ENCODE measurements at regions not wholly inside any gene's neighbourhood (a gene's known extent, or its start where the extent isn't known, plus 50 kb on each side); places are given as distances from the start of the nearest gene placed in this dataset.

DNA sequence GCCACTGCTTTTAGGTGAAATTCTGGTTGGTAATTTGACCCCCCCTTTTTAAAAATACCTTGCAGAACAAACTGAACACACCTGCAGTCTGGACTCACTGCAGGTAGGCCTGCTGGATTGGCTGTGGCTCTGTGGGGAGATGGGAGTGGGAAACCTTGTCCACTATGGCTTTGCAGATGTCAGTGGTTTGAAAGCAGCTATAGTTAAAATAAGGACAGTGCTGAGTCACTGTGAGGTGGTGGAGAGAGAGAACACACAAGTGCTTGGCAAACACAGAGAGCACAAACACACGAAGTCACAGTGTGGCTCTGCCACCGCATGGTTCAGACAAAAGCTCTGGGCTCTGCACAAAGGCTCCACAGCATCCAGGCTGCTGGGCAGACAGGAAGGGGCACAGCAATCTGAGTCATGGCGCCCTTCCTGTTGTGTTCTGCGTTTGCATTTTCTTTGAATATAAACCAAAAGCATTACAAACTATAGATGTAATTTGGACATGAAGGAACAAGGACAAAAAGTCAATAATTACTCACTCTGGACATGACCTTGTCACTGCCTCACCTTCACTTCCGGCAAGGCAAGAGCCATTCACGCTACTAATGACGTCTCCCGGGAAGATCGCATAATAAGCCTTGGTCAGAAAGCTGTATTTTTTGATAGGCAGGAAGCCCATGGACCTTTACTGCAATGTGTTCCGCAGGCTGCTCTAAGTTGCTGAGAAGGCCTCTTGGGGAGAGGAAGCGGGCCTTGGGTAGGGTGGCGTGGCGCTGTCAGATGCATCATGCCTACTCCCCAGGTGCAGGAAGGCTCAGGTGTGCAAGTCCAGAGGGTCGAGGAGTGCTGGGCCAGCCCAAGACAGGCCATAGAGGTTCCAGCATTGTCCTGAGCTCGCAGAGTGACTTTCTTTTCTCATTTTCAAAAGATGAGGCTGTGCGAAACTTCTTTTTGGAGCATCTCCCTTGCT lies 60.1 kb upstream of the MED9 start:
- DNase-seq (ENCODE audit: low read depth in 2 of 2) = no peak

DNA sequence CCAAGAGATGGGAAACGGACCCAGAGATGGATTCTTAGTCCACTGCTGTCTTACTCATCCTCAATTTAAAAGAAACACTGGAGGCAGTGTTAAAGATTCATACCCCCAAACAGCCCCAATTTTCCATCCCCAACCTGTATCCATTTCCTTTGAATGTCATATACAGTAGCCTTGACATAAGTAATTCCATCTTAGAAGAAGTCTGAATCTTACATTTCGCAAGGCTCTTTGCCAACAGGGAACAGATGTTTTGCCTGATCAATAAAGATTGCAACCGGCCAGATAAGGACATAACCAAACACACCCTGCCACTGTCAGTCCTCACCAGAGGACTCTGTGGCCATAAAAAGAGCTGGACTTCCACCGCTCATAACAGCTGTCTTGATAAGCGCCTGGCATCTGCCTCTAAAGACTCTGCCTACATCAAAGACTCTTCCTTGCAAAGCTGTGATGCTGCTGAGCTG lies 59.0 kb upstream of the MED9 start:
- no peak for DNase-seq (ENCODE audit: low read depth in 2 of 2)

DNA sequence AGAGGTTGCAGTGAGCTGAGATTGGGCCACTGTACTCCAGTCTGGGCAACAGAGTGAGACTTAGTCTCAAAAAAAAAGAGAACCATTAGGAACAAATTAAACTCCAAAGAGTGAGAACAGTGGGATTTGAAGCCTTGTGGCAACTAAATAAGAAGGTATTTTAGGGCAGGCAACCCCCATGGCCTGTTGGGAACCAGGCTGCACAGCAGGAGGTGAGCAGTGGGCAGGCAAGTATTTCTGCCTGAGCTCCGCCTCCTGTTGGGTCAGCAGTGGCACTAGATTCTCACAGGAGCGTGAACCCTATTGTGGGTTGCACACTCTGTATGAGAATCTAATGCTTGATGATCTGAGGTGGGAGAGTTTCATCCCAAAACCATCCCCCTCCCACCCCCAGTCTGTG lies 57.6 kb upstream of the MED9 start:
- no peak for DNase-seq (ENCODE audit: low read depth in 2 of 2)

DNA sequence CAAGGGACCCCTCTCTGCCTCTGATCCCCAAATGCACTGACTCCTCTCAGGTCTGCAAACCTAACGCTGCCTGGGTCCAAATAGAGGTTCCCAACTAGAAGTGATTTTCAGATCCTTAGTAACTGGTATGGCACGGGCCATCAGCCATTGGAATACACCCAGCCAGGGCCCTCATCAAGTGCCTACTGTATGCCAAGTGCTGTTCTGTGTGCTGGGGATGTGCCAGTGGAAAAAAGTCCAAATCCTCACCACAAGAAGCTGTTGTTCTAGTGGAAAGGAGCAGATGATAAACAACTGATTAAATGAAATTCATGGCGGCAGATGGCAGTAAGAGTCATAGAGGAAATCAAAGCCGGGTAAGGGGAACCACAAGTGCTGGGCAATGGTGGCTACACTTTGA lies 57.2 kb upstream of the MED9 start:
- no peak for DNase-seq (ENCODE audit: low read depth in 2 of 2)

DNA sequence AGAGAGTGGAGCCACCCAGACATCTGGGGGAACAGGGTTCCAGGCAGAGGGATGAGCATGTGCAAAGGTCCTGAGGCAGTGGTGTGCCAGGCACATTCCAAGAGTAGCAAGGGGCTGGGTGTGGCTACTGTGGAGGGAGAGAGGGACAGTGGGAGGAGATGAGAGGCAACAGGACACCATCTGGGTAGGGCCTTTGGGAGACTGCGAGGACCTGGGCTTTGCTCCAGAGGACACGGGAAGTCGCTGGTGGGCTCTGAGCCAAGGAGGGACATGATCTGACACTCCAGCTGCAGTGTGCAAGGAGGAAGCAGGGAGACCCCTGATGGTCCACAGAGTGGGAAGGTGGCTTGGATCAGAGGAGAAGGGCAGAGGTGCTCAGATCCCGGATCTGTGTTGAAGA lies 56.7 kb upstream of the MED9 start:
- DNase-seq (ENCODE audit: low read depth in 2 of 2) = no peak

DNA sequence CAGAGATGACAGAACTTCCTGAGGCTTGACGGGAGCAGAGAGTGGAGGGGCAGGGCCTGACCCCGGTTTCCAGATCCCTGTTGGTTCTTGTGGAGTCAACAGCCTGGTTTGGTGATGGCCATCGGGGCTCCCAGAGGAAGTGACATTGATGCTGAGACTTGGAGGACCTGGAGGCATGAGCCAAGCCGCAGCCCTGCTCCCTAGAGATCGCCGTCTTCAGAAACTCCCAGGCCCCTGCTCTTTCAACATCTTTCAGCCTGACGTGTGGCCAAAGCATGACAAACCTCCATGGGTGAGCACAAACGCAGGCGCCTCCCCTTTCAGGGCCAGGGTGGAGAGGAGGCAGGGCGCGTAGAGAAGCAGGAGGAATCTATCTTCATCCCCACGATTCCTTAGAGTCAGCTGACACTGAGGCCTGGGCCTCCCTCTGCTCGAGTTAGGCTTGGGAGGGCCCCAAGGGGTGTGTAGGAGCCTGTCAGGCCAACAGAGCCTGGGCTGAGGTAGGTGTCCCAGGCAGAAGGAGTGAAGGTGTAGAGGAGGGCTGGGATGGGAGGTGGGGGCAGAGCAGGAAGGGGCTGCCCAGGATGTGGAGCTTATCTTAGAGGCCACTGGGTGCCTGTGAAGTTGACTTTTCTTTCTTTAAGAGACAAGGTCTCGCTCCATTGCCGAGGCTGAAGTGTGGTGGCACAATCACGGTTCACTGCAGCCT lies 56.1 kb upstream of the MED9 start:
- DNase-seq (ENCODE audit: low read depth in 2 of 2) = no peak

DNA sequence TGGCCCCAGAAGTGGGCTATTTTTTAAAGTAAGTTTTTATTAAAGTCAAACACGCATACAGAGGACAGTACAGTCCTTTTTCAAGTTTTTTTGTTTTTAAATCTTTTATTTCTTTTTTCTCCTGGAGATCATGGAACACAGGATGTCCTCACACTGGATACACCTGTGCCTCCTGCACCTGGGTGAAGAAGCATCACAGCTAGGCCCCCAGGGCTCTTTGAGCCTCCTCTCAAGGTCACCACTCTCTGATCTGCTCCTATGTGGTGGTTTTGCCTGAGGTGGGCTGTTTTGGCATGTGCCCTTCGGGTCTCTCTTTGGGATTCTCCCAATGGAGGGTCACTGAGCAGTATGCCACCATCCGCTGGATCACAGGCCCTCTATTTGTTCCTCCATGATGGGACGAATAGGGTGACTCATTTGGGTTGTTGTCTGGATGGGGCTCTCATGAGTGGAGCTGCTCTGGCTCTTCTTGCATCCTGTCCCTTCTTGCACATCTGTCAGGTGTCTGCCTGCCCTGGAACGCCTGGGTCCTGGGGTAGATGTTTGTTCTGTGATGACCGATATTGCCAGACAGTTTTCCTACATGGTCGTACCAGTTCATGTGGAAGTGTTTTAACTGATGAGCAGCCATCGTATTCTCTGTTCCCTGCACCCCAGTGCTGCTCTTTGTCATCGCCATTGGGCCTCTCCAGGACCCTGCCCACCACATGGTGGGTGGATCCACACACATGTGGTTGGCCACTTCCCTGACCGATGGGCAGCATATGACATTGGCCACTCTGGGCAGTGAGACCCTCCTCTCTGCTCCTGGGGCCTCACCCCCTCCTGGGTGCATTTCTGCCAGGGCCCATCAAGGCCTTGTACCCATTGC lies 55.2 kb upstream of the MED9 start:
- DNase-seq (ENCODE audit: low read depth in 2 of 2) = no peak

DNA sequence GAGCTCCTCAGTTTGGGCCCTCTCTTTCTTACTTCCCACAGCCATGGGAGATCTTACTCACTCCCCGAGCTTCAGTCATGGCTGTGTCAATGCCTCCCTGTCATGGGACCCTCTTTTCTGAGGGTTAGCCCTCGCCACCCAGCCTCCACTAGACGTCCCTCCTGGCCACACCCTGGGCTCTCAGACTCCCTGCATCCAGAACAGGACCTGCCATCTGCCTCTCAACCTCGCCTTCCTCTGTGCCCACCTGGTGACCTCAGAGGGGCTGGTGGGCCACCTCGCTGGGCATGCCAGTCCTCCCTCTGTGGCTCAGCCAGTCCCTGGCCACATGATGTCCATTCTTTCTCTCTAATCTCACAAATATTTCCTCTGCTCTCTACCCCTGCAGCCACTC lies 54.6 kb upstream of the MED9 start:
- no peak for DNase-seq (ENCODE audit: low read depth in 2 of 2)

DNA sequence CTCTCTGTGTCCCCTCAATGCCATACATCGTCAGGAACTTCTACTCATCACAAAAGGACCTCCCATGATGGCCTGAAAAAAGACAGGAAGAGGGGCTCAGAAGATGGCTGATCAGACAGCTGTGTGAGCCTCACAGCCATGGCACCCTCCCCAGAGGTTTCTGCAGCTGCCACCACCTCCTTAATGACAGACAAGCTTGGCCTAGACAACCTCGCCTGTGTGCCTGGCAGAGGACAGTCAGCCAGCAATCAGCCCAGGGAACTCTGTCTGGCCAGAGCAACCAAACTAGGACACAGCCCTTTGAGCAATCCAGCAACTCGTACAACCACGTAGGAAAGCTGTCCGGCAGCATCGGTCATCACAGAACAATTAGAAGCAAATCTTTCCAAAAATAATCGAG lies 54.2 kb upstream of the MED9 start:
- no peak for DNase-seq (ENCODE audit: low read depth in 2 of 2)

DNA sequence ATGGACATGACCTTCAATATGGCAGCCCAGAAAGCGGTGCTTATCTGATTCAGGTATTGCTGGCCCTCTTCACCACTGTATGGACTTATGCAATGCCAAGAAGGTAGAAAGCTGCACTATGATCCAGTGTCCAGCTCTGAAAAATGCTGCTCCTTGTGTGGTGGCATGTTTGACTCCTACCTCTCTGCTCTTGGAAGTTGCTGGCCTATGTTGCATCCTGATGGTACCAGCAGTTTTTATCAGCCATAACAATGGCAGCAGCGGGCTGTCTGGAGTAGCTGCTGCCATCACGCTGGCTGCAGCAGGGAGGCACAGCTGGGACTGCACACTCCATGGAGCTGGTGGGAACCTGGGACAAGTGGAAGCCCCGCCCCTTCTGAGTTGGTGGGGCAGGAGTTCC lies 53.1 kb upstream of the MED9 start:
- DNase-seq (ENCODE audit: low read depth in 2 of 2) = no peak

DNA sequence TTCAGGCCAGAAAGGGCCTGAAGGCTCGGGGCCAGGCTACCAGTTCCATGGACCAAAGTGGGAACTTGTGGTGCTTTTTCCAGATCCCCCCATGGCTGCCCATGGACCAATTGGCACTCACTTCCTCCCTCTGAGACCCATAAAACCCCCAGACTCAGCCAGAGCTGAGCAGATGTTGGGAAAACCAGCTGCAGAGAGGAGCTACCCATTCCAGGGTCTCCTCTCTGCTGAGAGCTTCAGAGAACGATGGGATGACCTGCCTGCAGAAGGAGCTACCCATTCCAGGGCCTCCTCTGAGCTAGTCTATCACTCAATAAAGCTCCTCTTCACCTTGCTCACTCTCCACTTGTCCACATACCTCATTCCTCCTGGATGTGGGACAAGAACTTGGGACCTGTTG lies 52.2 kb upstream of the MED9 start:
- no peak for DNase-seq (ENCODE audit: low read depth in 2 of 2)

DNA sequence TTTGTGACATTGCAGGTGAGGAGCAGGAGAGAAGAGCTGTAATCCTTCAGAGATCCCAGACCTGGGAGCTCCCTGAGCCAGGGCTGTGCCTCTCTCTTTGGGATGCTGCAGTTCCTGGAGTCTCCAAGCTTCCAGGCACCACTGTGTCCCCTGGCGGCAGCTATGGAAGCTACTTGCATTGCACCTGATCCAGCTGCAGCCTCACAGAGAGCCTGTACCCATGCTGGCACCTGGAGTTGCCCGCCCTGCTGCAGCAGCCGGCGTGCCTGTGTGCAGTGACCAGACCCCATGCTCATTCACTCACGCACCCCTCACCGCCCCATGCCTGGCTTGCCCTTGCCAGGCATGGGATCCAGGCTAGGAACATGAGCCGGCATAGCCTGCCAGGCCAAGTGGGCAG lies 51.8 kb upstream of the MED9 start:
- no peak for DNase-seq (ENCODE audit: low read depth in 2 of 2)

DNA sequence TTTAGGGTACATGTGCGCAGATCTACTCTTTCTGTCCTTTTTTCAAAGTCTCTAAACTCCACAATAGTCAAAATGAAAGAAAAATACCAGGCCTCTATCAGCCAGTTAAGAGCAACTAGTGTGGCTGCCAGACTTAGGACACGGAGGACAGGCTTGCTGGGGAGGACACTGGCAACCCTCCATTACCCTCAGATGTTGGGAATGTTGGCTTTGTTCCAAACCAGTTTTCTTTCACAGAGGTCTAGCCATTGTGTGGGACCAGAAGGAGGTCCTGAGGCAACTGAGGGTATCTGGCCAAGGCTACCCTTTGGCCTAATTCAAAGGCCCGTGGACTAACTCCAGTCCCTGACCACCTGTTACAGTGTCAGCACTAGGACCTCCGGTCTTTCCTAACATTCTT lies 51.2 kb upstream of the MED9 start:
- DNase-seq (ENCODE audit: low read depth in 2 of 2) = no peak

DNA sequence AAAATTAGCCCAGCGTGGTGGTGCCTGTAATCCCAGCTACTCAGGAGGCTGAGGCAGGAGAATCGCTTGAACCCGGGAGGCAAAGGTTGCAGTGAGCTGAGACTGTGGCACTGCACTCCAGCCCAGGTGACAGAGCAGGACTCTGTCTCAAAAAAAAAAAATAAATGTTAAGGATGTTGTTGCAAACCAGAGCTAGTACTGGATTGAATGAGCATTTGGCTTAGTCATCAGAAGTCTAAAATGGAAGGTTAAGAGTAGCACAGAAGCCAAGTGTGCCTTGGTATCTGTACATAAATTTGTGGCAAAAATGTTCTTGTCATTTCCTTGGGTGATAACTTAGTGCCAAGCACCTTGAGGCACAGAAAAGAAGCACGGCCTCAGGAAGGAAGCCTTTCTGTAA lies 50.6 kb upstream of the MED9 start:
- DNase-seq (ENCODE audit: low read depth in 2 of 2) = no peak
